WI38 (cell line): ENCODE measurements at regions not wholly inside any gene's neighbourhood (a gene's known extent, or its start where the extent isn't known, plus 50 kb on each side); places are given as distances from the start of the nearest gene placed in this dataset.

ENCODE experiments used
- H3K4me3 ChIP-seq: 2 replicates; pipeline ENCODE4 v1.5.1; 2011; ENCODE audit warnings: low read depth, mild to moderate bottlenecking, control low read depth, low read length
- CTCF ChIP-seq: IDR thresholded peaks from 2 replicates; pipeline ENCODE4 v1.5.1; 2012; ENCODE audit warnings: low read depth, mild to moderate bottlenecking, control low read depth, low read length

GRCh38 chr16:72271699-72272240 is 99.8 kb upstream of the PMFBP1 start:
- TF ChIP-seq CTCF: no peak
- H3K4me3 ChIP-seq: no peak overlapping the region

- H3K4me3 ChIP-seq: no peak overlapping the region
- no peak for TF ChIP-seq CTCF
Measured at GRCh38 chr16:72270531-72270930, 98.6 kb upstream of the PMFBP1 start.

- H3K4me3 ChIP-seq: no peak overlapping the region
- TF ChIP-seq CTCF: no peak
Measured at GRCh38 chr16:72266836-72267235, 94.9 kb upstream of the PMFBP1 start.

GRCh38 chr16:72264771-72265170 is 92.8 kb upstream of the PMFBP1 start:
- H3K4me3 ChIP-seq: no peak overlapping the region
- no peak for TF ChIP-seq CTCF

GRCh38 chr16:72262711-72263110 is 90.8 kb upstream of the PMFBP1 start:
- H3K4me3 ChIP-seq: no peak overlapping the region
- TF ChIP-seq CTCF: no peak

GRCh38 chr16:72261127-72261526 is 89.2 kb upstream of the PMFBP1 start:
- TF ChIP-seq CTCF: no peak
- H3K4me3 ChIP-seq: no peak overlapping the region

GRCh38 chr16:72256398-72257066 is 84.6 kb upstream of the PMFBP1 start:
- no peak for TF ChIP-seq CTCF
- no peak overlapping the region for H3K4me3 ChIP-seq
